GM23338 (cell line): ENCODE measurements at regions not wholly inside any gene's neighbourhood (a gene's known extent, or its start where the extent isn't known, plus 50 kb on each side); places are given as distances from the start of the nearest gene placed in this dataset.

Source experiments
- ATAC-seq: fragments of 200-7000 bp; cut with Tn5 transposase; 3 replicates; pipeline ENCODE4 v1.9.1; 2020
- DNase-seq: peaks from one replicate; pipeline ENCODE4 v3.0.0-alpha.2; 2015; ENCODE audit warnings: low spot score
- H2AFZ ChIP-seq: fragments of 200-600 bp; sonication (generic); 2 replicates; pipeline ENCODE4 v1.8.0; 2016; ENCODE audit warnings: antibody characterized with exemption, mild to moderate bottlenecking, moderate library complexity
- H3F3A ChIP-seq: fragments of 200-600 bp; sonication (generic); replicated peaks from 2 replicates; pipeline ENCODE4 v1.8.0; 2017; ENCODE audit warnings: antibody characterized with exemption, mixed run types, low read depth
- H3K27ac ChIP-seq: fragments of 200-600 bp; sonication (generic); 2 replicates; pipeline ENCODE4 v1.6.1; 2016; ENCODE audit warnings: low read depth
- H3K27me3 ChIP-seq: fragments of 200-600 bp; sonication (generic); 2 replicates; pipeline ENCODE4 v1.8.0; 2016; ENCODE audit warnings: mild to moderate bottlenecking, mixed run types, moderate library complexity; ENCODE audit not compliant: insufficient read depth
- H3K36me3 ChIP-seq: fragments of 200-600 bp; sonication (generic); 2 replicates; pipeline ENCODE4 v1.8.0; 2016; ENCODE audit warnings: mild to moderate bottlenecking; ENCODE audit not compliant: insufficient read depth
- H3K4me1 ChIP-seq: fragments of 200-600 bp; sonication (generic); 2 replicates; pipeline ENCODE4 v1.8.0; 2016; ENCODE audit warnings: mild to moderate bottlenecking, moderate library complexity; ENCODE audit not compliant: insufficient read depth
- H3K4me2 ChIP-seq: fragments of 200-600 bp; sonication (generic); 2 replicates; pipeline ENCODE4 v1.7.1; 2017; ENCODE audit warnings: mixed run types
- H3K4me3 ChIP-seq: fragments of 200-600 bp; sonication (generic); 2 replicates; pipeline ENCODE4 v1.6.1; 2016; ENCODE audit warnings: mixed run types
- H3K79me2 ChIP-seq: fragments of 200-600 bp; sonication (generic); replicated peaks from 2 replicates; pipeline ENCODE4 v1.8.0; 2017; ENCODE audit warnings: mild to moderate bottlenecking; ENCODE audit not compliant: insufficient read depth
- H3K9me2 ChIP-seq: fragments of 200-600 bp; sonication (generic); 2 replicates; pipeline ENCODE4 v1.8.0; 2017; ENCODE audit not compliant: insufficient read depth
- H4K20me1 ChIP-seq: fragments of 200-600 bp; sonication (generic); replicated peaks from 2 replicates; pipeline ENCODE4 v1.8.0; 2017; ENCODE audit warnings: mild to moderate bottlenecking; ENCODE audit not compliant: insufficient read depth
- H3K27ac Mint-ChIP-seq: 2 replicates; pipeline ENCODE4 v1.8.0; 2020; ENCODE audit warnings: inconsistent platforms, mild to moderate bottlenecking, moderate library complexity, mixed read lengths
- H3K27me3 Mint-ChIP-seq: 3 replicates; pipeline ENCODE4 v1.8.0; 2022; ENCODE audit warnings: low read depth, mild to moderate bottlenecking, moderate library complexity, mixed read lengths, inconsistent platforms; ENCODE audit not compliant: insufficient read depth, poor library complexity
- H3K36me3 Mint-ChIP-seq: 3 replicates; pipeline ENCODE4 v1.8.0; 2021; ENCODE audit warnings: low read depth, mild to moderate bottlenecking, inconsistent platforms, moderate library complexity, mixed read lengths
- H3K4me1 Mint-ChIP-seq: 3 replicates; pipeline ENCODE4 v1.8.0; 2020; ENCODE audit warnings: mild to moderate bottlenecking, inconsistent platforms, mixed read lengths
- H3K4me3 Mint-ChIP-seq: 3 replicates; pipeline ENCODE4 v1.8.0; 2021; ENCODE audit warnings: moderate library complexity, mild to moderate bottlenecking, inconsistent platforms, mixed read lengths
- H3K9me3 Mint-ChIP-seq: 3 replicates; pipeline ENCODE4 v1.8.0; 2020; ENCODE audit warnings: moderate library complexity, mild to moderate bottlenecking, inconsistent platforms, mixed read lengths
- EZH2 ChIP-seq: fragments of 200-600 bp; sonication (generic); IDR thresholded peaks from one replicate; pipeline ENCODE4 v1.8.0; 2017; ENCODE audit warnings: antibody characterized with exemption, mild to moderate bottlenecking, low read depth; ENCODE audit not compliant: unreplicated experiment
- EZH2phosphoT487 ChIP-seq: fragments of 200-600 bp; sonication (generic); IDR thresholded peaks from one replicate; pipeline ENCODE4 v1.8.1; 2018; ENCODE audit warnings: antibody characterized with exemption; ENCODE audit not compliant: unreplicated experiment
- NANOG ChIP-seq: IDR thresholded peaks from 2 replicates; pipeline ENCODE4 v1.6.1; 2016; ENCODE audit warnings: antibody characterized with exemption, borderline replicate concordance
- POLR2AphosphoS5 ChIP-seq: IDR thresholded peaks from 2 replicates; pipeline ENCODE4 v1.6.1; 2016; ENCODE audit warnings: antibody characterized with exemption, low read depth
- STAT1 ChIP-seq: IDR thresholded peaks from one replicate; pipeline ENCODE4 v1.6.1; 2016; ENCODE audit warnings: antibody characterized with exemption; ENCODE audit not compliant: unreplicated experiment
- ZNF114 ChIP-seq: fragments of 250-450 bp; sonication (Bioruptor Pico); IDR thresholded peaks from 2 replicates; pipeline ENCODE4 v1.5.0; 2020; ENCODE audit warnings: mild to moderate bottlenecking, moderate library complexity
- ZNF331 ChIP-seq: fragments of 250-450 bp; sonication (Bioruptor Pico); IDR thresholded peaks from 2 replicates; pipeline ENCODE4 v1.5.0; 2020; ENCODE audit warnings: low read depth, mild to moderate bottlenecking, moderate library complexity
- TF ChIP-seq, protein P1 (sequence below), 2 experiments: fragments of 200-600 bp in 1 of 2; sonication (generic) in 1 of 2; conservative IDR thresholded peaks; 2 replicates each; pipeline versions ENCODE4 v1.5.1 to v1.6.1; 2016 to 2017; ENCODE audit warnings: antibody characterized with exemption in 2 of 2, low read depth in 2 of 2, mild to moderate bottlenecking in 2 of 2, moderate library complexity in 1 of 2
- TF ChIP-seq, protein P2 (sequence below): fragments of 250-450 bp; sonication (Bioruptor Pico); IDR thresholded peaks from 2 replicates; pipeline ENCODE4 v1.5.0; 2020; ENCODE audit warnings: mild to moderate bottlenecking, moderate library complexity
- TF ChIP-seq, protein P3 (sequence below): IDR thresholded peaks from one replicate; pipeline ENCODE4 v1.6.1; 2018; ENCODE audit warnings: antibody characterized with exemption; ENCODE audit not compliant: unreplicated experiment

GRCh38 chr14:98959958-98960616 lies 311.9 kb downstream of the BCL11B start:
- Histone ChIP-seq H3F3A (no peaks in the 10 kb centered on the region), H3K4me1 (no peaks in the 10 kb centered on the region), H3K4me2 (no peak overlapping the region), H3K79me2 (no peaks in the 10 kb centered on the region), H3K9me2 (no peaks in the 10 kb centered on the region), H3K36me3 (no peaks in the 10 kb centered on the region), H2AFZ (no peak overlapping the region), H3K27ac (no peak overlapping the region), H3K27me3 (no peaks in the 10 kb centered on the region), H4K20me1 (no peaks in the 10 kb centered on the region), H3K4me3 (no peak overlapping the region)
- peaks cover 11% of the 10 kb centered on the region for H3K4me1 Mint-ChIP-seq
- ATAC-seq: peak; percentile 72
- H3K27ac Mint-ChIP-seq: no peak overlapping the region
- no peaks in the 10 kb centered on the region for H3K36me3 Mint-ChIP-seq
- no peak overlapping the region for H3K4me3 Mint-ChIP-seq
- no peaks in the 10 kb centered on the region for H3K9me3 Mint-ChIP-seq
- peak; percentile 13 for DNase-seq
- H3K27me3 Mint-ChIP-seq: peaks cover 4% of the 10 kb centered on the region
- TF ChIP-seq EZH2phosphoT487 (no peak), ZNF114 (no peak), ZNF331 (CRISPR knock-in tag) (no peak), POLR2AphosphoS5 (no peak), EZH2 (no peak), NANOG (no peak), STAT1 (no peak)
- TF ChIP-seq, protein P1, sequence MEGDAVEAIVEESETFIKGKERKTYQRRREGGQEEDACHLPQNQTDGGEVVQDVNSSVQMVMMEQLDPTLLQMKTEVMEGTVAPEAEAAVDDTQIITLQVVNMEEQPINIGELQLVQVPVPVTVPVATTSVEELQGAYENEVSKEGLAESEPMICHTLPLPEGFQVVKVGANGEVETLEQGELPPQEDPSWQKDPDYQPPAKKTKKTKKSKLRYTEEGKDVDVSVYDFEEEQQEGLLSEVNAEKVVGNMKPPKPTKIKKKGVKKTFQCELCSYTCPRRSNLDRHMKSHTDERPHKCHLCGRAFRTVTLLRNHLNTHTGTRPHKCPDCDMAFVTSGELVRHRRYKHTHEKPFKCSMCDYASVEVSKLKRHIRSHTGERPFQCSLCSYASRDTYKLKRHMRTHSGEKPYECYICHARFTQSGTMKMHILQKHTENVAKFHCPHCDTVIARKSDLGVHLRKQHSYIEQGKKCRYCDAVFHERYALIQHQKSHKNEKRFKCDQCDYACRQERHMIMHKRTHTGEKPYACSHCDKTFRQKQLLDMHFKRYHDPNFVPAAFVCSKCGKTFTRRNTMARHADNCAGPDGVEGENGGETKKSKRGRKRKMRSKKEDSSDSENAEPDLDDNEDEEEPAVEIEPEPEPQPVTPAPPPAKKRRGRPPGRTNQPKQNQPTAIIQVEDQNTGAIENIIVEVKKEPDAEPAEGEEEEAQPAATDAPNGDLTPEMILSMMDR (conservative IDR thresholded peaks at IDR 0.05; ENCODE audit: low read depth in 2 of 2): no peak
- TF ChIP-seq, protein P2, sequence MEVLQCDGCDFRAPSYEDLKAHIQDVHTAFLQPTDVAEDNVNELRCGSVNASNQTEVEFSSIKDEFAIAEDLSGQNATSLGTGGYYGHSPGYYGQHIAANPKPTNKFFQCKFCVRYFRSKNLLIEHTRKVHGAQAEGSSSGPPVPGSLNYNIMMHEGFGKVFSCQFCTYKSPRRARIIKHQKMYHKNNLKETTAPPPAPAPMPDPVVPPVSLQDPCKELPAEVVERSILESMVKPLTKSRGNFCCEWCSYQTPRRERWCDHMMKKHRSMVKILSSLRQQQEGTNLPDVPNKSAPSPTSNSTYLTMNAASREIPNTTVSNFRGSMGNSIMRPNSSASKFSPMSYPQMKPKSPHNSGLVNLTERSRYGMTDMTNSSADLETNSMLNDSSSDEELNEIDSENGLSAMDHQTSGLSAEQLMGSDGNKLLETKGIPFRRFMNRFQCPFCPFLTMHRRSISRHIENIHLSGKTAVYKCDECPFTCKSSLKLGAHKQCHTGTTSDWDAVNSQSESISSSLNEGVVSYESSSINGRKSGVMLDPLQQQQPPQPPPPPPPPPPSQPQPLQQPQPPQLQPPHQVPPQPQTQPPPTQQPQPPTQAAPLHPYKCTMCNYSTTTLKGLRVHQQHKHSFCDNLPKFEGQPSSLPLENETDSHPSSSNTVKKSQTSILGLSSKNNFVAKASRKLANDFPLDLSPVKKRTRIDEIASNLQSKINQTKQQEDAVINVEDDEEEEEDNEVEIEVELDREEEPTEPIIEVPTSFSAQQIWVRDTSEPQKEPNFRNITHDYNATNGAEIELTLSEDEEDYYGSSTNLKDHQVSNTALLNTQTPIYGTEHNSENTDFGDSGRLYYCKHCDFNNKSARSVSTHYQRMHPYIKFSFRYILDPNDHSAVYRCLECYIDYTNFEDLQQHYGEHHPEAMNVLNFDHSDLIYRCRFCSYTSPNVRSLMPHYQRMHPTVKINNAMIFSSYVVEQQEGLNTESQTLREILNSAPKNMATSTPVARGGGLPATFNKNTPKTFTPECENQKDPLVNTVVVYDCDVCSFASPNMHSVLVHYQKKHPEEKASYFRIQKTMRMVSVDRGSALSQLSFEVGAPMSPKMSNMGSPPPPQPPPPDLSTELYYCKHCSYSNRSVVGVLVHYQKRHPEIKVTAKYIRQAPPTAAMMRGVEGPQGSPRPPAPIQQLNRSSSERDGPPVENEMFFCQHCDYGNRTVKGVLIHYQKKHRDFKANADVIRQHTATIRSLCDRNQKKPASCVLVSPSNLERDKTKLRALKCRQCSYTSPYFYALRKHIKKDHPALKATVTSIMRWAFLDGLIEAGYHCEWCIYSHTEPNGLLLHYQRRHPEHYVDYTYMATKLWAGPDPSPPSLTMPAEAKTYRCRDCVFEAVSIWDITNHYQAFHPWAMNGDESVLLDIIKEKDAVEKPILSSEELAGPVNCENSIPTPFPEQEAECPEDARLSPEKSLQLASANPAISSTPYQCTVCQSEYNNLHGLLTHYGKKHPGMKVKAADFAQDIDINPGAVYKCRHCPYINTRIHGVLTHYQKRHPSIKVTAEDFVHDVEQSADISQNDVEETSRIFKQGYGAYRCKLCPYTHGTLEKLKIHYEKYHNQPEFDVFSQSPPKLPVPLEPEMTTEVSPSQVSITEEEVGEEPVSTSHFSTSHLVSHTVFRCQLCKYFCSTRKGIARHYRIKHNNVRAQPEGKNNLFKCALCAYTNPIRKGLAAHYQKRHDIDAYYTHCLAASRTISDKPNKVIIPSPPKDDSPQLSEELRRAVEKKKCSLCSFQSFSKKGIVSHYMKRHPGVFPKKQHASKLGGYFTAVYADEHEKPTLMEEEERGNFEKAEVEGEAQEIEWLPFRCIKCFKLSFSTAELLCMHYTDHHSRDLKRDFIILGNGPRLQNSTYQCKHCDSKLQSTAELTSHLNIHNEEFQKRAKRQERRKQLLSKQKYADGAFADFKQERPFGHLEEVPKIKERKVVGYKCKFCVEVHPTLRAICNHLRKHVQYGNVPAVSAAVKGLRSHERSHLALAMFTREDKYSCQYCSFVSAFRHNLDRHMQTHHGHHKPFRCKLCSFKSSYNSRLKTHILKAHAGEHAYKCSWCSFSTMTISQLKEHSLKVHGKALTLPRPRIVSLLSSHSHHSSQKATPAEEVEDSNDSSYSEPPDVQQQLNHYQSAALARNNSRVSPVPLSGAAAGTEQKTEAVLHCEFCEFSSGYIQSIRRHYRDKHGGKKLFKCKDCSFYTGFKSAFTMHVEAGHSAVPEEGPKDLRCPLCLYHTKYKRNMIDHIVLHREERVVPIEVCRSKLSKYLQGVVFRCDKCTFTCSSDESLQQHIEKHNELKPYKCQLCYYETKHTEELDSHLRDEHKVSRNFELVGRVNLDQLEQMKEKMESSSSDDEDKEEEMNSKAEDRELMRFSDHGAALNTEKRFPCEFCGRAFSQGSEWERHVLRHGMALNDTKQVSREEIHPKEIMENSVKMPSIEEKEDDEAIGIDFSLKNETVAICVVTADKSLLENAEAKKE (CRISPR knock-in tag): no peak
- TF ChIP-seq, protein P3, sequence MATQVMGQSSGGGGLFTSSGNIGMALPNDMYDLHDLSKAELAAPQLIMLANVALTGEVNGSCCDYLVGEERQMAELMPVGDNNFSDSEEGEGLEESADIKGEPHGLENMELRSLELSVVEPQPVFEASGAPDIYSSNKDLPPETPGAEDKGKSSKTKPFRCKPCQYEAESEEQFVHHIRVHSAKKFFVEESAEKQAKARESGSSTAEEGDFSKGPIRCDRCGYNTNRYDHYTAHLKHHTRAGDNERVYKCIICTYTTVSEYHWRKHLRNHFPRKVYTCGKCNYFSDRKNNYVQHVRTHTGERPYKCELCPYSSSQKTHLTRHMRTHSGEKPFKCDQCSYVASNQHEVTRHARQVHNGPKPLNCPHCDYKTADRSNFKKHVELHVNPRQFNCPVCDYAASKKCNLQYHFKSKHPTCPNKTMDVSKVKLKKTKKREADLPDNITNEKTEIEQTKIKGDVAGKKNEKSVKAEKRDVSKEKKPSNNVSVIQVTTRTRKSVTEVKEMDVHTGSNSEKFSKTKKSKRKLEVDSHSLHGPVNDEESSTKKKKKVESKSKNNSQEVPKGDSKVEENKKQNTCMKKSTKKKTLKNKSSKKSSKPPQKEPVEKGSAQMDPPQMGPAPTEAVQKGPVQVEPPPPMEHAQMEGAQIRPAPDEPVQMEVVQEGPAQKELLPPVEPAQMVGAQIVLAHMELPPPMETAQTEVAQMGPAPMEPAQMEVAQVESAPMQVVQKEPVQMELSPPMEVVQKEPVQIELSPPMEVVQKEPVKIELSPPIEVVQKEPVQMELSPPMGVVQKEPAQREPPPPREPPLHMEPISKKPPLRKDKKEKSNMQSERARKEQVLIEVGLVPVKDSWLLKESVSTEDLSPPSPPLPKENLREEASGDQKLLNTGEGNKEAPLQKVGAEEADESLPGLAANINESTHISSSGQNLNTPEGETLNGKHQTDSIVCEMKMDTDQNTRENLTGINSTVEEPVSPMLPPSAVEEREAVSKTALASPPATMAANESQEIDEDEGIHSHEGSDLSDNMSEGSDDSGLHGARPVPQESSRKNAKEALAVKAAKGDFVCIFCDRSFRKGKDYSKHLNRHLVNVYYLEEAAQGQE: no peak
